ENCODE measurements at regions not wholly inside any gene's neighbourhood (a gene's known extent, or its start where the extent isn't known, plus 50 kb on each side); places are given as distances from the start of the nearest gene placed in this dataset.
"Not testable (repeated sequence)": the region's sequence is repeated elsewhere in the genome, so short reads cannot be mapped to it uniquely, and the experiment has no call there.

DNA sequence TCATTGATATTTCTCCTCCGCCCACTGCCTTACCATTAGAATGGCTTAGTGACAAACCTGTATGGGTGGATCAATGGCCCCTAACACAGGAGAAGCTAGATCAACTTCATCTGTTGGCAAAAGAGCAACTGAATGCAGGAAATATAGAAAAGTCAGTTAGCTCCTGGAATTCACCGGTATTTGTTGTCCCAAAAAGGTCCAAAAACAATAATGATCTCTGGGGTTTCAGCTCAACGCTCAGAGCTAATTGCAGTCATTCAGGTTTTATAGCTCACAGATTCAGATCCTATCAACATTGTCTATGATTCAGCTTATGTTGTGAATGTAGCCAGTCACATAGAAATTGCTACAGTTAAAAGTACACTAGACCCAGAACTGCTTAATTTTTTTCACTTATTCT, 124.0 kb upstream of the ZCCHC13 start:
- DNase-seq: no peak

DNA sequence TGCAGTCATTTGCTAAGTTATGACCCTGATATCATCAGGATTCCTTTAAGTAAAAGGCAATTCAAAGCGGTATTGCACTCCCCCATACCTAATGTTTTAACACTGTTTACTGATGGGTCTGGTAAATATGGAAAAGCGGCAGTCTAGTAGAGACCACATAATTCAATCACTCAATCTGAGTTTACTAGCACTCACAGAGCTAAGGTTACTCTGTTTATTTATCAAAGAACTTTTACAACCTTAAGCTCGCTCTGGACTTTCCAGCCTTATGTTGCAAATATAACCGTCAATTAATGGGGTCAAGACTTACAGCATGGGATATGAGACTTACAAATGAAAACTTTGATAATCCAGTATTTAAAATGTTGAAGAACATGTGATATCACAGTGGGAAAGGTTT, 124.5 kb upstream of the ZCCHC13 start:
- DNase-seq: no peak

DNA sequence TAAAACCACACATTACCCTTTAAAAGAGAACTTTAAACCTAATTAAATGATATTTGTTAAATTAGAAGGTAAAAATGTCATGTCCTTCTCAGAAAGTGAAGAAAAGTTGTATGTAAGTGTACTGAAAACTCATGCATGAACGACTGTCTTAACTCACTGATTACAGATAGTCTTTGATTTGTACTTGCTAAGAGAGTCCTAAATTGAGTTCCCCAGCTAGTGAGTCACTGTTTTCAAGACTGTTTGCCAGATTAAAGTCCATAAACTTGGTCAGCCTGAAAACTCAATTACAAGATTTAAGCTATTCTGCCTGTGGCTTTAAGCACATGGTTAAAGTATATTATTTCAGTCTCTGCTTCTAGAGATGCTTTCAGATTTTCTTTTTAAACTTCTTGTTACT, 124.9 kb upstream of the ZCCHC13 start:
- no peak for DNase-seq

DNA sequence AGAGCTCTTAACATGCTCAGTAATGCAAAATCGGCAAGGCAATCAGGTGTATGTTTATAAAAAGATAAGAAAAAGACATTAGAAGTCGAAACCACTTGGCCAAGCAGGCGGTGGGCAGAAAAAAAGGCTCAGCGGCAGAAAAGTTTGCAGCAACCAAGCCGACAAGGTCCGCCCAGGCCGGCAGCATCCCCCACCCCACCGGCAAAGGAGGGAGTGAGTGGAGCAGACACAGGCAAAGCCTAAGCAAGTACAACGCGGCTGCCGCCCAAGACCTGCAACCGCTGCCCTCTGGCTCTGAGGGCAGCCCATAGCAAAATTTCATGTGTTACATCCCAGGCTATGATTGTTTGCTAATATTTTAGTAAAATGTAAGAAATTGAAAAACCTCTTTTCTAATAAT, 125.4 kb upstream of the ZCCHC13 start:
- DNase-seq: no peak

DNA sequence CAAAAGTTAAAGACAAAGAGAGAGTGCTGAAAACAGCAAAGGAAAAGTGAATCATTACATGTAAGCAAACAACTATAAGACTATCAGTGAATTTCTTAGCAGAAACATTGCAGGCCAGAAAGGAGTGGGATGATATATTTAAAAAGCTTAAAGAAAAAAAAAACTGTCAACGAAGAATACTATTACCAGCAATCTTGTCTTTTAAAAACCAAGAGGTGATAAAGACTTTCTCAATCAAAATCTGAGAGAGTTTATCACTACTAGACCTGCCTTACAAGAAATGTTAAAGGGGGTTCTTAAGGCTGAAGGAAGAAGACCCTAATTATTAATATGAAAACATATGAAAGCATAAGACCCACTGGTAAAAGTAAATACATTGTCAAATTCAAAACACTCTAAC, 132.5 kb upstream of the ZCCHC13 start:
- DNase-seq: no peak

DNA sequence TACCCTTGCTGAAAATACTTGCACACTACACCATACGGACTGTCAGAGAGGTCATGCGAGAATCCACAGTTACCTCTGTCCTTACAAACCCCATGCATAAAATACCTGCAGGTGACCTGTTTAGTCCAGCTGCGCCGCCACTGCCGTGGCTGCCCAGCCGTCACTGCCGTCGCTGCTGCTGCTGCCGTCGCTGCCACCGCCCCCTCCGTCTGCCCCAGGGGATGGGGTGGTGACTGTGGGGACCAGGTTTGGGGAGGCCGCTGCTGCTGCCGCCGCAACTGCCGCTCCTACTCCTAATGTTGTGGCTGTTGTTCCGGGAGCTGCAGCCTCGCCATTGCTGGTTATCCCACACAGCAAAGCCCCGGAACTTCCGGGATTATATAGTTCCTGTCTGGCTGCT, 141.8 kb upstream of the ZCCHC13 start:
- DNase-seq: no peak

DNA sequence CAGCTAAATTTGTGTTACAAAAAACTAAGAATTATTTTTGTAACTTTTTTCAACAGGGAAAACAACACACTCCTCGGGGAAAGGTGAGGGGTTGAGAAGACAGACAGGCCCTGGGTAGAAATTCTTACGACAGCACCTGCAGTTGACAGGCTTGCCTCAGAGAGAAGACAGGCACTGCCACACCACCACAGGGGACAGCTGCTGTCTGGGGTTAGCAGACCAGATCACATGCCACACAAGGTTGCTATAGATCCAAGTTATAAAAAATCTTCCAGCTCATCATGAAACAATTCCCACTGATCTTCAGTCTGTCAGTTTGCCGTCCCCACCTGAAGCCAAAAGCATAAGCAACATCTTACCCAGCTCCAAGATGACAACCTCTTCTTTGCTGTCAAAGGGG, 143.2 kb upstream of the ZCCHC13 start:
- no peak for DNase-seq

DNA sequence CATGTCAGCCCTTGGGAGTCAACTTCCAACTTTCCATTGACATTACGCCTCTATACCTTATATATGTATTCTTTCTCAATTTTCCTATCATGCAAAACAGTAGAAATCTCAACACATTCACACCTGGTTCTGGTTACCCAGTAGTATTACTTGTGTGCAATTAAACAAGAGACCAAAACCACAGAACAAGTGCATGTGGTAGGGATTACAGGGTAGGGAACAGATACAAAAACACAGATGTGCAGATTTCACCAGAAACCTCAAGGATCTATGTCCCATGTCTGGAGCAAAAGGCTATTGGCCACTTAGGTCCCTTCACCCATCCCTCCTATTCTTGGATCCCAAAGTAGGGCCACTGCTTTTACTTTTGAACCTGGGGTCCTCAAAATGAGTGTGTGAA, 143.6 kb upstream of the ZCCHC13 start:
- no peak for DNase-seq

DNA sequence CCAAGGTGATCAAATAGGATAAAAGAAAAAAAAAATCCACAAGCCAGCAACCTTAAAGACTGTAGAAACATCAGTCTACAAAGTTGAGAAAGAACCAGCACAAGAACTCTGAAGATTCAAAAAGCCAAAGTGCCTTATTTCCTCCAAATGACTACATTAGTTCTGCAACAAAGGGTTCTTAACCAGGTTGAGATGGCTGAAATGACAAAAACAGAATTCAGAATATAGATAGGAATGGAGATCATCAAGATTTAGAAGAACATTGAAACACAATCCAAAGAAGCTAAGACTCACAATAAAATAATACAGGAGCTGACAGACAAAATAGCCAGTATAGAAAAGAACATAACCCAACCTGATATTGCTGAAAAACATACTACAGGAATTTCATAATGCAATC, 156.5 kb upstream of the ZCCHC13 start:
- no peak for DNase-seq

DNA sequence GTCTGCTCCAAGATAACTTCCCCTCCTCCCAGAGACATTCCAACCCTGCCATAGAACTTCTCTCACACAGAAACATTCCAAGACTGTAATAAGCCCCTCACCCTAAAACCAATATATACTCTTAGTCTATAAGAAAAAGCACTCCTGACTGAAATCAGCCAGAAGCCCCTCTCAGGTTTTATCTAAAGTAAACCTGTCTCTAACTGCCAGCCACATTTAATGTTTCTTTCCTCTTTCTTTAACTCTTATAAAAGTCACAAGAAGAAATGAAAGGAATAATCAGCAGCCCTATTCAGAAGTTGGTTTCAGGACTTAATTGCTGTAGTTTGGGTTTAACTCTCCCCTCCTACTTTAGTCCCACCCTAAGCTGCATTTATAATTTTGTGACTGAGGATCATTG, 165.0 kb upstream of the ZCCHC13 start:
- DNase-seq: no peak

DNA sequence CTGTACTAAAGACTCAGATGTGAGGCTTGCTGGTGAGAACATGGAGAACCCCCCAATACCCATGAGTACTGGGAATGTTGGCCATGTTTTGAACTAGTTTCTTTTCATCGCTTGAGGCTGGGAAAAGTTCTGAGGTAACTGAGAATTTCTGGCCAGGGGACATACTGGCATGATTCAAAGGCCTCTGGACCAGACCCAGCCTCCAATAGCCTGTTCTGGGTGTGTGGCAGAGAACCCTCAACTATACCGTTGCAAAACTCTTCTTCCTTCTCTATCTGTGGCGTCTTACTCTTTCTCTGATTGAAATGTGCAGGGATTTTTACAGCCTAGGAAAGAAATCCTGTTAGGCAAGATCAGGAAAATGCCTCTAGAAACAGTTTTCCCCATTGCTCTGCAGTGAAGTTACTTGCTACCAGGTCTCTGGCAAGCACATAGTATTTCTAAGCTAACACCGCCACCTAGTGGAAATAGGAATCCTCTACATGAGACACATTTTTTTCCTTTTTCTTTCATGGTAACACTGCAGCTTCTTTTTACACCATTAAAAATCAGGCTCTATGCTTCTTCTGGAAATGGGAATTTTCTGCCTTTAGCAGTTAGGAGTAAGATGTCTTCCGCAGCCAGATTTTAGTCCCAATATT, 170.7 kb upstream of the ZCCHC13 start:
- DNase-seq: peak; percentile 27 to 52

DNA sequence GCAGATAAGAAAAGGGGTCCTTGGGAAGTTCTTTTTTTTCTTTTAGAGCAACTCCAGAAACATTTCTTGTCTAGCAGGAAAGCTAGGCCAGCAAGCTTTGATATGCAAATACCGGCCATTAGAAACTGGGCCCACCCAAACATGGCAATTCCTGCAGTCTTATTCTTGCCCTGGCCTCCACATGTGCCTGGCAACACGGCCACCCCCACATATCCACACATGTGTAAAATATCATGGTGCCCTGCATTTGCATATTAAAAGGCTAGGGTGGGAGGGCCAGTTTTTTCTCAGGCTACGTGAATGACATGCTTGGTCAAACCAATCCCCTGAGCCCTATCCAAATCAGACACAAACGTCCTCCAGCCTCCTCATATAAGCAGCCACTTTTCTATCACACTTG, 171.7 kb upstream of the ZCCHC13 start:
- DNase-seq: no peak

DNA sequence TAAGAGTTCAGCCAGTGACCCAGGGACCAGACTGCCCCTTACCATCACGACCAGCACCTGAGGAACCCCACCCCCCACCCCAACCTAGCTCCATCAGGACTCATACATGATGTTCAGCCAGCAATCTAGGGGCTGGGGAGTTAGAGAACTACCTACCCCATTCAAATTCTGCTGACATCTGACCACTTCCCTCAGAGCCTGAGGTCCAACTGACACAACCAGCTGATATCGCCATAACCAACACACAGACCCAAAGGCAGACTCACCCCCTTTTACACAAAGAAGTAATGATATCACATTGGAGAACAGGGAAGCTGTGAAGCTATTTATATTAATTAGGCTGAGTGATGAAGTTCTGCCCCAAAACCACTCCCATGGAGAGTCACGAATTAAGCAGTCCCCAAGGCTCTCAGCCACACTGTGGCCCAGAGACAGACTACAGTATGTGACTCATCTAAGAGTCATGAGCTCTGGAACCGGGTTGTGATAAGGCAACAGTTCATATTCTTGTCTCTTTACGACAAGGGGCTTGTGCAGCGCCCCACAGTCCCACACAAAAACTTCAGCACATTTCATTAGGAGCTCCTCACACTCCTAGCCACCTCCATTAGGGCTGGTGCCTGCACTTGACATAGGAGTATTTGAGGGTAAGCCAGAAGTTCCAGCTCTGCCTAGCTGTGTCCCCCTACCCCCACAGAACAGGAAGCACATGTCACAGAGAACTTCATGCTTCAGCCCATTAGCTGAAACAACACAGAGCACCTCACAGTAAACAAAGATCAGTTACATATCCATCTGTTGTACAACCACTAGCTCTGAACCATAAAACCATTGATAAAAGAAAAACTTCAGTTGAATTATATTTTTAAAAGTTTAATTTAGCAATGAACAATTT, 184.7 kb upstream of the ZCCHC13 start:
- peak in 1 of 2 donors; percentile 3 for DNase-seq

DNA sequence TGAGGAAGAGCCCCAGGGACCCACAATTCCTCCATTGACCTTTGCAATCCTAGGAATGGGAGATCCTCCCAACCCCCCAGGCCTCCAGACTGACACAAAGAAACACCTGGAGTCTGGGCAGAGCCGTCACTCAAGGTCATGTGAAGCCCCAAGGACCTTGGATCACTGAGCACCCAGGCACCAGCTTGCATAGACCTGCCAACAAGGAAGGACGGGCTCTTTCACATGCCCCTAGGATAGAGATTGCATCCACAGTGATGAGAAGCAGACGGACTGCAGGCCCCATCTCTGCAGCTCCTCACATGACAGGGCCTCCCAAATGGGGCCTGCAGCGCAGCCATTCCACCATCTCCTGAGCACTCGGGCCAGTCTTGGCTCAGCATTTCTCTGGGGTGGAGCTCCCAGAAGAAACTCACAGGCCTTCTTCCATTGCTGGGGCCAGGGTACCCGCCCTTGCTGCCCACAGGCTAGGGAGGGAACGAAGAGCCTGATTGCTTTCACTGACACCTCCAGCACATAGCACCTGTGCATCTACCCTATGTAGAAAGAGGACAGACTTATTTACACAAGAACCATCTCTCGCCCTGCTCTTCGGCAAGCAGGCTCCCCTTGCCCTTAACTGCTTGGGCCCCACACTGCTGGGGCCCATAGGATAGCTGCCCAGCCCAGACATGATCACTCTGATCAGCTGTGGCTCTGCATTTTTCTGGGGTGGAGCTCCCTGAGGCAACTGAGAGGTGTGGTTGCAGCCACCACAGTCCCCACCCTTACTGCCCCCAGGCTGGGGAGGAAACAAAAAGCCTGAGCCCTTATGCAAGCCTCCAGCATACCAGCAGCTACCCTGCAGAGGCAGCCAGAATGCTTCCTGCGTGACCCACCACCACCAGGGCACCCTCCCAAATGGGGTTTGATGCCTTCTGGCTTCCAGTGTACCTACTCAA, 185.7 kb upstream of the ZCCHC13 start:
- no peak for DNase-seq

DNA sequence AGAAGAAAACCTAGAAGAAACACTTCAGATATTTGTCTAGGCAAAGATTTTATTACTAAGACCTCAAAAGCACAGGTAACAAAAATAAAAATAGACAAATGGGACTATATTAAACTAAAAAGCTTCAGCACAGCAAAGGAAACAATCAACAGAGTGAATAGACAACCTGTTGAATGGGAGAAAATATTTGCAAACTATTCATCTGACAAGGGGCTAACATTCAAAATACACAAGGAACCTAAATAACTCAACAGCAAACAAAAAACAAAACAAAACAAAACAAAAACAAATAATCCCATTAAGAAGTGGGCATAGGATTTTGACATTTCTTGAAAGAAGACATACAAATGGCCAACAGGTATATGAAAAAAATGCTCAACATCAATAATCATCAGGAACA, 192.7 kb upstream of the ZCCHC13 start:
- DNase-seq: no peak

DNA sequence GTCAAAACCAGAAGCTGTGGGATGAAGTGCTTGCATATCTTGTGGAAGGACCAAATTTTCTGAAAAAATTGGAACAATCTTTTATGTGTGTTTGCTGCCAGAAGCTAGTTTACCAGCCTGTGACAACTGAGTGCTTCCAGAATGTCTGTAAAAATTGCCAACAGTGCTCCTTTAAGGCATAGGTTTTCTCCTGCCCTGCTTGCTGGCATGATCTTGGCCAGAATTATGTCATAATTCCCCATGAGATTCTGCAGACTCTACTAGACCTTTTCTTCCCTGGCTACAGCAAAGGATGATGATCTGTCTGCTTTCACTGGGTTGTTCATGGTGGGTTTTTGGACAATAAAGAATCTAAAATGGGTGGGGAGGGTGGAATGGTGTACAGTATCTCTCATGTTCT, 196.3 kb upstream of the ZCCHC13 start:
- no peak for DNase-seq

DNA sequence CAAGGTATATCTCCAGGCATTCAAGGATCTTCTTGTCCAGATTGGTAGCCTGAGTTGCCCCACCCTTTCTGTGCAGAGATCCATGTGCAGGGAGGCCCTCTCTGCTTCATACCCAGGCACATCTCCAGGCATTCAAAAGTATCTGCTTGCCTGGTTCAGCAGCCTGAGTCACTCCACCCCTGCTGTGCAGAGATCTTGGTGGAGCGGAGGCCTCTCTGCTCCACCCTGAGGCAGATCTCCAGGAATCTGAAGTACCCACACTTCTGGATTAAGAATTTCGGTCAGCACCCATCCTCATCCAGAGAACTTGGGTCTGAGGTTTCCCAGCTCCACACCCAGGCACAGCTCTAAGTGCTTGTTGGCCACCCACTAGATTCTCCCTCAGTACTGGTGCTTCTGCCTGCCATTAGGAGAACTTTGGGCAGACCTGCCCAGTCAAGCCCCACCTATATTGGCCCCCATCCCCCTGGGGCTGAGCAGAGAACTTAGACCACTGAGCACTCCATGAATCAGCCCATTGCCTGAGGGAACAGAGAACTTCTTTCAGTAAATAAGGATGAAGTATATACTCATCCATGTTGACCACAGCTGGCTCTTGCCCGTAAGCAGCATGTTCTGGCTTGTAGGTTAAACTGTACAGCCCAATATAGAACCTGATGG, 199.5 kb upstream of the ZCCHC13 start:
- no peak for DNase-seq

DNA sequence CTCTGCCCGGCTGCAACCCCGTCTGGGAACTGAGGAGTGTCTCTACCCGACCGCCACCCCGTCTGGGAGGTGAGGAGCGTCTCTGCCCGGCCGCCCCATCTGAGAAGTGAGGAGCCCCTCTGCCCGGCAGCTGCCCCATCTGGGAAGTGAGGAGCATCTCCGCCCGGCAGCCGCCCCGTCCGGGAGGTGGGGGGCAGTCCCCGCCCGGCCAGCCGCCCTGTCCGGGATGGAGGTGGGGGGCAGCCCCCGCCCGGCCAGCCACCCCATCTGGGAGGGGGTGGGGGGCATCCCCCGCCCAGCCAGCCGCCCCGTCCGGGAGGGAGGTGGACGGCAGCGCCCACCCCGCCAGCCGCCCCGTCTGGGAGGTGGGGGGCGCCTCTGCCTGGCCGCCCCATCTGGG, 205.6 kb upstream of the ZCCHC13 start:
- DNase-seq: not testable (repeated sequence)

DNA sequence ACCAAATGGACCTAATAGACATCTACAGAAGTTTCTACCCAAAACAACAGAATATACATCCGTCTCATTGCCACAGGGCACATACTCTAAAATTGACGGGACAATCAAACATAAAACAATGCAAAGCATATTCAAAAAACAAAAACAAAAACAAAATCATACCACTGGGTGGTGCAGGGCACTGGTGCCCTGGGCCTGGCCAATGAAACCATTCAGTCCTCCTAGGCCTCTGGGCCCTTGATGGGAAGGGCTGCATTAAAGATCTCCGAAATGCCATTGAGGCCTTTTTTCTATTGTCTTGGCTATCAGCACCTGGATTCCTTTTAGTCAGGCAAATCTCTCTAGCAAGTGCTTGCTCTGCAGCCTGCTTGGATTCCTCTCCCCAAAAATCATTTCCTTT, 213.9 kb upstream of the ZCCHC13 start:
- DNase-seq: no peak

DNA sequence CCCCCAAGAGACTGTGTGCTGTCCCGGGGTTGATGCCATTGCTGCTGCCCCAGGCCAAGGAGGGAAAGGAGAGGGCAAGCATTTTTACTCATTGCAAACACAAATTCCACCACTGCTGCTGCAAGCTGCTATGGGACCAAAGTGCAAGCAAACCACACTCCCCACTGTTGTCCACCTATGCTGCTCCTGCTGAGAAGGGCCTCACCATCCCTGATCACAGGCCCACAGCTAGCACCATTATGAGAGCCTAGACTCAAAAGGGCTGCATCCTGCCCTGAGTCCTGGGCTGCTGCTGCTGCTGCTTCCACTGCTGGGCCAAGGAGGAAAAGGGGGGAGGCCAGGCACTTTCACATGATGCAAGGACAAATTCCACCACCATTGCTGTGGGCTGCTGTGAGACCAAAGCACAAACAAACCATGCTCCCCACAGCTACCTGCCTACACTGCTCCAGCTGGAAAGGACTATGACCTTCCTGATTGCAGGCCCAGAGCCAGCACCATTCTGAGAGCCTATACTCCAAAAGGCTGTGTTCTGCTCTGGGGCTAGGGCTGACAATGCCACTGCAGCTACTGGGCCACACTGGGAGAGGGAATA, 218.2 kb upstream of the ZCCHC13 start:
- no peak for DNase-seq

DNA sequence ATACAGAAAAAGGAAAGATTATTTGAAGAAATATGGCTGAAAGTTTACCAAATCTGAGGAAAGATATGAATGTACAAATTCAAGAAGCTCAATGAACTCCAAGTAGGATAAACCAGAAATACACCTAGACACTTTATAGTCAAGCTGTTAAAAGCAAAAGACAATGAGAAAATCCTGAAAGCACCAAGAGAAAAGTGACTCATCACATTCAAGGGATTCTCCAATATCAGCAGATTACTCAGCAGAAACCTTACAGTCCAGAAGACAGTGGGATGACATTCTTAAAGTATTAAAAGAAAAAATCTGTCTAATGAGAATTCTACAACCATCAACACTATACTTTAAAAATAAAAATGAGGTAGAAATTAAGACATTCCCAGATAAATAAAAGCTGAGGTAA, 223.8 kb upstream of the ZCCHC13 start:
- DNase-seq: no peak

DNA sequence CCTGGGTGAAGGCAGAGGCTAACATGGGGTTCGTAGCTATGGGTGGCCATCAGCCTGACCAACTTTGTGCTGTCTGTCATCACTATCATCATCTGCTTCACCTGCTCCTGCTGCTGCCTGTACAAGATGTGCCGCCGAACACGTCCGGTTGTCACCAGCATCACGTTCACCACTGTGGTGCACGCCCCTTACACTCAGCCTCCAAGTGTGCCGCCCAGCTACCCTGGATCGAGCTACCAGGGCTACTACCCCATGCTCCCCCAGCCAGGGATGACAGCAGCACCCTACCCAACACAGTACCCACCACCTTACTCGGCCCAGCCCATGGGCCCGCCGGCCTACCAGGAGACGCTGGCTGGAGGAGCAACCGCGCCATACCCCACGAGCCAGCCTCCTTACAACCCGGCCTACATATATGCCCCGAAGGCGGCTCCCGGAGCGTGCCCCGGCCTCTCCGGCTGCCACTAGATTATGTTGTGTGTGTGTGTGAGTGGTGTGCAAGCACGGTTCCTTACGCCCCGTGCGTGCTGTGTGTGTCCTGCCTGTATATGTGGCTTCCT, 213.4 kb upstream of the XIST start:
- DNase-seq: no peak
